ENCODE measurements at regions not wholly inside any gene's neighbourhood (a gene's known extent, or its start where the extent isn't known, plus 50 kb on each side); places are given as distances from the start of the nearest gene placed in this dataset.

DNA sequence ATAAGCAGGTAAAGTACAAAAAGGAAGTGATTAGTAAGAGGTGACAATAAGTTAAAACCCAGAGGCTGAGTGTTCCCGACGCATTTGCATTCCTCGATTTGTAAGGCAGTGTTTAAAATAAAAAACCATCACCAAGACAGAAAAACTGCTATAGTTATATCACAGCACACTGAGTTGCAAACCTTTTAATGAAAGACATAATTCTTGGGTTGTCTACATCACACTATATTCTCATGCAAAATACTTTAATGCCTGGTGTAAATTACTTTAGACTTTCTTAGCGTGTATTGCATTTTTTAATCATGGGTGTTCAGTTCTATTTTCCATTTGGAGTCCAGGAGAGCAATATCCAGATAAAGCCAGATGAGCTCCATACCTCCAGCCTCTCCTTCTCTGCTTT lies 458.5 kb downstream of the MTX2 start:
- TF ChIP-seq POLR2AphosphoS5 (IDR thresholded peaks at IDR 0.05; ENCODE audit: borderline replicate concordance, low read depth, low read length) (no peak), EZH2 (IDR thresholded peaks at IDR 0.05) (no peak), FOXP2 (optimal IDR thresholded peaks at IDR 0.05; ENCODE audit: control extremely low read depth, extremely low read length, insufficient read depth) (no peak)
